ENCODE measurements at regions not wholly inside any gene's neighbourhood (a gene's known extent, or its start where the extent isn't known, plus 50 kb on each side); places are given as distances from the start of the nearest gene placed in this dataset.

DNA sequence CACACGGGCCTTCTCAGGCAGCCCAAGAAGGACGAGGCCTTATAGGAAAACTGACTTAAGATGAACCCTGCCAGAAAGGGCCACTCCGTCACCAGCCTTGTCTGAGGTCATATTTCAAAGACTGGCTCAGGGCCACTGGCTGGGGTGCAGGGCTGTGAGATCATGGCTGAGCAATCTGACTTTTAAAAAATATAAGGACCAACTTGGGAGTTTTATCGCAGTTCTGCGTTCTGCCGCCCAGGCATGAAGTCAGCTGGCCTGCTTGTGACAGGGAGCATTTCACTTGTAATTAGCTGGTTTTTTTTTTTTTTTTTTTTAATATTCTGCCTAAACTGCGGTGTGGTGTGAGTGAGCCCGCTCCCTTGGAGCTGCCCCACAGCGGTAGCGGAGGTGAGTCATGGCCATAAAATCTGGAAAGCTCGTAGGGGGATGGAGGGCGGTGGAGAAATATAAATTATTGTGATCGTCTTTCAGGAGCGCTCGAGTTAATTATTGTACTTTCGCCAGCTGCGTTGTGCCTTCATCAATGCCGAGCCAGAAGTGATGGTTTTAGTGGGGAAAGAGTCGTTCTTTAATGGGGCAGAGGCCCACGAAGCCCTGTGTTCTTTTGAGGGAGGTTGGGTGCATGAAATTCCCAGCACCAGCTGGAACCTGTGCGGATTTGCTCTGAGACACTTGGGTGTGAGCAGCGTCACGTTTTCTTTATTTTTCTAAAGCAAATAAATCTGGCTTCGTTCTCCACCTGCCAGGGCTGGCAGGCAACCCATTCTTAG is 231.9 kb downstream of the C12orf75 start:
- TF ChIP-seq POLR2AphosphoS5 (IDR thresholded peaks at IDR 0.05) (no peak), POLR2A (IDR thresholded peaks at IDR 0.05) (no peak)

All from upper lobe of left lung (tissue), 4 donors.